GM18519 (cell line): ENCODE measurements at regions not wholly inside any gene's neighbourhood (a gene's known extent, or its start where the extent isn't known, plus 50 kb on each side); places are given as distances from the start of the nearest gene placed in this dataset.

Experiments
- ATAC-seq: cut with Tn5 transposase; IDR thresholded peaks from one replicate; pipeline ENCODE4 v1.9.1; 2021; ENCODE audit warnings: mild to moderate bottlenecking, moderate library complexity; ENCODE audit not compliant: unreplicated experiment, low FRiP score

DNA sequence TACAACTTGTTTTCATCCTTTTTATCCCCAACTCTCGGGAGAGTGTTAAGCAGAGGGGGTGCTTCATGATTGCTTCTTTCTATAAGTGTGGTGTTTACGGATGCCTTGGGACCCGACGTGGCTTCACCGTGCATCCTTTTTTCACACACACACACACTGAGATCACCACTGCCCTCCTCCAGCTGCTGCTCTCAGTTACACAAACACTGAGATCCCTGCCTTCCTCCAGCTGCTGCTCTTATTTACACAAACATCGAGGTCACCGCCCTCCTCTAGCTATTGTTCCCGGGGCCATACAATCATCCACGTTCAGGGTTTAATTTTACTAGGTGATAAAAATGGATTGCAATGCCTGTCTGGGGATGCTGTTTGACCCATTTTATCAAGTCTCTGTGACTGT lies 155.4 kb upstream of the FAM9B start:
- ATAC-seq: no peak

DNA sequence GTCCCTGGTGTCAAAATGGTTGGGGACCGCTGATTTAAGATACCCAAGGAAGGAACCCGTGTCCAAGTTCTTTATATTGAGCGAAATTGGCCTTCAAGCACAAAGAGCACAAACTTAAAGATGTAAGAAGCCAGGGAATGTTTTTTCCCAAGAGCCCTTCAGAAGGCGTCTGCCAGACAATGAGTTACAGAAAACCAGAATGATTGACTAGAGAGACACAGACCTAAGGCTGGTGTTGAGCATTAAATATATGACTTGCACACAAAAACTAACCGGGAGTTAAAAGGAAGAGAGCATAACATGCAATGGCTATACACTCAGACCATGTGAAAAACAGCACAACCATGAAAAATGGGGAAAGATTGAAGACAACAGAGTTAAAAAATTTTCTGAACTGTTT lies 157.5 kb upstream of the FAM9B start:
- ATAC-seq: no peak

DNA sequence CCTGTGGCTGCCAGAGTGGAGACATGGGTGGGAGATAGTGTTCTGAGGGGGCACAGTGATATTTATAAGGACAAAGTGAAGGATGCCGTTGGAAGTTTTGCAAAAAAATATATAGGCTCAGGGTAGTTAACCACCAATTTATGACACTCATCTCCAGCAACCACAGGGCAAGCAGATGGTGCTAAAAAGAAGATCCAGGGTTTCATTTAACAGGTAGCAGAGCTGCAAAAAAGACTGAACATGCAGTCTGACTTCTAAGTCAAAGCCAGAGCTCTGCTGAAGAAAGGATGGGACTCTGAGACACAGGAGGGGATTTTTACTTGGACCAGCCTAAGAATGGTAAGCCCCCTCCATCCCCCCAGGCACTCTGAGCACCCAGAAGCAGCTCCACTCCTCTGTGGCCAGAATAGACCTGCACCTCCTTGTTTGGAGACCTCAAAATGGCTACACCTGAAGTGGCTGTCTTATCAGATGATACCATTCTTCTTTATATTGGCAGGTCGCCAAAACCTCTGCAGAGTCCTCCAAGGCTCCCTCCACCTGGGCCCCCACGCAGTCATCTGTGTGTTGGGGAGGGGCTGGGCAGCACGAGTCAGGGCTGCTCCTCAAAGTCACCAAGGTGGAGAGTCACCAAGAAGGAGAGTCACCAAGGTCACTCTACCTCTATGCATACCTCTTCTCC lies 161.4 kb upstream of the FAM9B start:
- no peak for ATAC-seq

DNA sequence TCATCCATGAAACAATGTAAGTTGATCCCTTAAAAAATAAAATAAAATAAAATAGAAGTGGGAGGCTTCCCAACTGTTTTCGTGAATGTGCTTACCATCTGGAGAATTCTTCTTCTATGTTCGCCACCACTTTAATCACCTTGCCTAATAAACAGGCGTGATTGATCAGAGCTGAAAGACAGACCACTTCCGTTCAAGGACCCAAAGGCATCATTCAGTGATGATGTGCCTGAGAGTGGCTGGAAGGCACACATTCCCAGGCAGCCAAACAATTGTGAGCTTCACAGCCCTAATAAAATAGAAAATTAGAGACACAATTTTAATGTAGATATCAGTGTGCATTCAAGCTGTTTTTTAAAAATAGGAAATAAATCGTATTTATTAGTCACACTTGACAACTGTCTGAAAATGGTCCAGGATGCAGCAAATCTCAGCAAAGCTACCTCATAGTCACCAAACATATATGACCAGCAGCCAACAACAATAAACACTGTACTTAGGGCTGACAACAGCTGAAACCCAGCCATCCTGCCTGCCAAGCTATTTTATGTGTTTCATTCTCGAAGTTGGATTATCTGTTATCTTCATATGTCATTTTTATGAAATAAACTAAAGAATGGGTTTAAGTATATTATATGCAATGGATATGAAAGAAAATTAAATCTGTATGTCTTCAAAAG lies 163.2 kb upstream of the FAM9B start:
- ATAC-seq: no peak

DNA sequence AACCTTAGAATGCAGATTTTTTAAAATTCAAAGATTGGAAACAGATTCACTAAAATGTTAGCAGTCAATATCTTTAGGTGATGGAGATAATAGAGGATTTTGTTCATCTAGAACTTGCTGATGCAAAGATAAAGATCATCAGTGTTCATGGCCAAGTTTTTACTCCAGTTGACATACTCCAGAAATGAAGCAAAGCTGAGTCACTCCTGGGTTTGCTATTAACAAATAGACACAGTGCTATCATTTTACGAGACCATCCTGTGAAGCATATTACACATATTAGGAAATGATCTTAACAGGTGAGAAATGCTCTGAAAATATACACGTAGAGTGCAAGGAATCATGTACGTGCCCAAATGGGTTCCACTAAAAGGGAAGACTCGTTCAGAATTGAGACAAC lies 170.6 kb upstream of the FAM9B start:
- no peak for ATAC-seq

DNA sequence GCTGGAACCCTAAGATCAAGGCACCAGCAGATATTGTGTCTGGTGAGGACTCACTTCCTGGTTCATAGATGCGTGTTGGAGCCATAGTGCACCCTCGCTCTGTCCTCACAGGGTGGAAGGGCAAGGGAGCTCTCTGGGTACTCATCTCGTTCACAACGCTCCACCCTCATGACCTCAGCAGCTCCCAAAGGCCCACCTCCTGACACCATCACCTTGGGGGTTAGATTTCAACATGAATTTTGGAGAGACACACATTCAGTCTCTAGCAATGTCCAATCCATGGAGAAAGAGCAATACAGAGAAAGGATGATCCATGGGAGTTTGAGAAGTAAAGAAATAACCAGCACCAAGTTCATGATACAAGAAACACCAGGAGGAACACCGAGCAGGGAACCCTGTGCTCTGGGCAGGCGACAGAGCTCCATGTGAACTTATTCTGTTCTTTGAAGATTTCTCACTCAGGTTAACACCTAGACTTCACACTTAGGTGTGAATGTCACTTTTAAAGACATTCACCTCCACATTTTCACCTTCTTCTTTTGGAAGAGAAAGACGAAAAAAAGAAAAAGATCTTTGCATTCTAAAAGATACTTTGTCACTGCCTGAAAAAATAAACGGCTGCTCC lies 171.8 kb upstream of the FAM9B start:
- ATAC-seq: no peak

DNA sequence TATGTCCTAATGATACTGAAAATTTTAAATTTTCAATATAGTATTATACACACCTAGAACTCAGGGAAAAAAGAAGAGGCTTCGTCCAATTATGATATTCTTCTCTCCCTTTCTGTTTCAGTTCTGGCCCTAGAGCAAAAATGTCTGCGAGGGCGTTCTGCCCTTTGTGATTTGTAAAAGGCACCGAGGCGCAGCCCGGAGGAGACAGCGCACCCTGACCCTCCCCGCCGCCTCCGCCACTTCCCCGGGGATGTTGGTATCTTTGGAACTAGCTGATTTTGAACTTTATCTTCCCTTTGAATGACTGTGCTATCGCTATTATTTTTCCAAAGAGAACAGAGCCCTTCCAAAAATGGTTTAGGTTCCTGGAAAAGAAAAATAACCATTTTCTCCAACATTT lies 173.2 kb upstream of the FAM9B start:
- no peak for ATAC-seq

DNA sequence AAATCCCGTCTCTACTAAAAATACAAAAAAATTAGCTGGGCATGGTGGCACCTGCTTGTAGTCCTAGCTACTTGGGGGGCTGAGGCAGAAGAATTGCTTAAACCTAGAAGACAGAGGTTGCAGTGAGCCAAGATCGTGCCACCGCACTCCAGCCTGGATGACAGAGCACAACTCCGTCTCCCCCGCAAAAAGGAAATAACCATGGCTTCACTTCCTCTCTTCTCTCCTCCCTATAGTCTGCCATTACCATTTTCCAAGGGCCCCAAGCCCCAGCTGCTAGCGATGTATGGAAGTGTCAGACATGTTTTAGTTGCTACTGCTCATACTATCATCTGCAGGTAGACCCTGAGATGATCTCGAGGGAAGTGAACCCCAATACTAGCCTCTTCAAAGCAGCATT lies 177.3 kb upstream of the FAM9B start:
- no peak for ATAC-seq

DNA sequence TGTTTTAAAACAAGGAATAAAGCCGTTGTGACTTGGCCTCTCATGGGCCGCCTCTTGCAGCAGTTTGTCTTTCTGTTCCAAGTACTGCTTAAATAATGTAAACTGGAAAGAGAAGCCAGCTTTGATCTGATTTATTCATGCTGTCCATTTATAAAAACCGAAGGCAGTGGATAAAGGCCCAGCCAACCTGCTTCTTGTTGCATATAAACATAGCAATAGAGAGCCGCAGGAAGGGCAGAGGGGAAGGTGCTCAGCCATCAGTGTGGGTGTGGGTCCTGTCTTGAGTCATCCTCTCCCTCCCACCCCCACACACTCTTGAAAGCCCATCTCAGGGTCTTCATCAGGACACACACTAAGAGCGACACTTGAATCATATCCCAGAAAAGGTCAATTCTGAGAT lies 187.9 kb upstream of the FAM9B start:
- ATAC-seq: no peak

DNA sequence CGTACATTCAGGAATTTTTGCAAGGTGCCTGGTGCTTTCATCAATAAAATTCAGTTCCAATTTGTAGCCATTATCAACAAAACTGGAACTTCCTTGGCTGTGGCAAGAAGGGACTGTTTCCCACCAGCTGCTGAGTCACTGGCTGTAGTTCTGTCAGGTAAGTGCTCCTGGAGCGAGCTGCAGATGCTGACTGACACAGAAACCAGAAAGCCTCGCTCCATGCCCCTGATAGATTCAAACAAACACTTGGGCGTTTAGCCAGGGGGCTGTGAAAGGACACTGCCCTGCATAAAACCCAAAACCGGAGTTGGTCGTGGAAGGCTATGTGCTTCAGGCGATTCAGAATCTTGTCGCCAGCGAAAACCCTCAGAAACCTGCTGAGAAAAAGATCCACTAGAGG lies 188.4 kb upstream of the FAM9B start:
- no peak for ATAC-seq

DNA sequence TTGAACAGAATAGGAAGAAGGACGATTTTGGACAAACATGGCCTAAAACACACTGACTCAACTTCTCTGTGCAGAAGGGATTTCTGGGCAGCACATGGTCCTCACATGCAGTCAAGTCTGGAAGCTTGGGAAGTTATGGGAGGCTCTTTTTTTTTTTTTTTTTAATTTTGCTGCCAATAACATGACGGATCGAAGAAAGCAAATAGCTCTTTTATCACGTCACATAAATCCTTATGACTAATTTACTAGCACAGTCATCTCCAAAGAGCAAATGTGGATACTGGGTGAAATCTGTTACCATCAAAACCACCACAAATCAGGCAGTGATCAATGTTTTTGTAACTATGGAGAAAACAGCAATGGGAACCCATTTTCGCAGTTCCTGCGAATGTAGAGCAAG lies 193.3 kb upstream of the FAM9B start:
- ATAC-seq: no peak

DNA sequence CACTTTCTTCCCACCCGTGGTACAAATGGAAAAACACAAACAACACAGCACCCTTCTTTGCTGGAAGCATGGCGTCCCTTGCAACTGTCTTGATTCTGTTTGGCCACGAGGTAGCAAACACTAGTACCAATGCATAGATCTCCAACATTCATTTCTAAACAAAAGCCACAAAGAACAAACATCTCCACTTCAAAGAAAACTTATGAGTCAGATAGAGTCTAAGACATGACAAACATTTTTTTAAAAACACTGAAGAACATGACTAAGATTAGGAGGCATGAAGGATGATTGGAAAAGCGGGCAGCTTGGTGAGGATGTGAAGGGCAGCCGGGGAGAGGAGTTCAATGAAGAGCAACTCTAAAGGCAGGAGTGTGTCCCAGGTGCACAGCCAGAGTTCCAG lies 197.6 kb upstream of the FAM9B start:
- no peak for ATAC-seq

DNA sequence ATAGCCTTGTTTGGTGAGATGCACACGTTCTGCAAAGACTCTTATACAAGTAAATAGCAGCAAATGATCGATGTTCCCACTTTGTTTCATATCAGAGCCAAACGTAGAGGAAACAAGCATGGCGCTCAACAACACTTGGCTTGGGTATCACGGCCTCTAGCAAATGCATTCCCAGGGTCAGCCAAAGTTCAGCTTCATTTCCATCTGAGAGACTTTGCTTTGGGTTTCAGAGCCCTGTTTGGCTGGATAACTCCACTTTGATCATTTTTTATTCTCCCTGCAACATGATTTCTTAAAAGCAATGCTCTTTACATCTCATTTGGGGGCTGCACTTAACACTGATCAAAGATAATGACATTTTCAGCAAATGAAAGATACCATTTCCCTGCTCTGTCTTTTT lies 199.2 kb upstream of the FAM9B start:
- ATAC-seq: no peak

DNA sequence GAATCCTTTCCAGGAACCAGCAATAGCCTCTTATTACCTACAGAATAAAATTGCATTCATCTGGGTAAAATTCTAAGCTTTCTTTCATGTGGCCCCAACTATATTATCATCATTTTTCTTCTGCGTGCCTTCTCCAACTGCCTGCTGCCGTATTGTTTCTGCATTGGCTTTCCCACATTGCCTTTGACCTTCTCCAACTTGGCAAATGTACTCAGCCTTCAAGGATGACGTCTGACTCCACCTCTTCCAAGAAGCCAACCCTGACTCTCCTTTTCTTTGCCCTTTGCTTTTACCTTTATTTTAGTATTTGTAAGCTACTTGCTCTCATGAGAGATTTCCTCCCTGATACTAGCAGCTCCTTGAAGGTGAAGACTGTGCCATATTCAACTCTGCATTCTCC lies 200.4 kb upstream of the FAM9B start:
- ATAC-seq: no peak

DNA sequence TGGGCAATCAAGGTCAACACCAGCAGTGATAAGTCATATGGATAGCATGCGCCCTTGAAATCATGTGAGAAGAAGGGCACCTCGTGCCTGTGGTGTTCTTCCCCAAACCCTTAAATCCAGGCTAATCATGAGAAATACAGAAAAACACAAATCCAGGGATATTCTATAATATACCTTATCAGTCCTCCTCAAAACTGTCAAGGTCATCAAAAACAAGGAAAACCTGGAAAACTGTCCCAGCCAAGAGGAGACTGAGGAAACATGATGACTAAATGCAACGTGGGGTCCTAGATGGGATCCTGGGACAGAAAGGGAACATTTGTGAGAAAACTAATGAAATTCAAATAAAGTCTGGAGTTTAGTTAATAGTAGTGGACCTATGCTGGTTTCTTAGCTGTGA lies 201.8 kb upstream of the FAM9B start:
- ATAC-seq: no peak

DNA sequence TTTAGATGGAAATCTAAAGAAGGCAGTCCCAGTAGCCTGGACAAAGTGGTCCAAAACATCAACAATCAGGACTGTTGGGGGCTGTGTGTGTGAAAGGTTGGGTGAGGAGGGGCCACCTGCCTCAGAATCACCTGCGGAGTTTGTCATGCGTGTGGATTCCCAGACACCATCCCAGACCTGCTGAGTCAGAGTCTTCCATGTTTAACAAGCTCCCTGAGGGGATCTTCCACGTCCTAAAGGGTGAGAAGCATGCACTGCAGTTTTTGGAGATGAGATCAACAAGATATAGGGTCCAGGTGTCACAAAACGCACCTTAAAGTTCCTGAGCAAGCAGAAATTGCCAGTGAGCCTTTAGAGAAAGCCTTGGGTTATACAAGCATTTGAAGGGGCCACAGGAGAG lies 207.0 kb upstream of the FAM9B start:
- no peak for ATAC-seq

DNA sequence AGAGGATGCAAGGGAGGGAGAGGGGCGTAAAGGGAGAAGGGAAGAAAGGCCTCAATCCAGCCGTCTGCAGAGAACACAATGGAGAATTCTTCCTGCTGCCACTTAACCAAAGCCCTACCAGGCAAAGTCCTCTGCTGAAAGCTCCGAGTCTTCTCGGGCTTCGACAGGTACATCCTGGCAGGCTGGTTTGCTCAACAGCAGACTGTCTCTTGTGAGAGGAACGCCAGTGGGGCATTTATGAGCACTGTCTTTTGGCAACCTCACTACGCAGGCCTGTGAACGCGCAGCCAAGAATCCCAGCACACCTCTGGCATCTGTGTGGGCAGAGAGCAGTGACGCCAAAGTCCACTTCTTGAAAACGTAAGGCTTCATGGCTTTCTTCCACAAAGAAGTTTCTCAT lies 207.5 kb upstream of the FAM9B start:
- no peak for ATAC-seq

DNA sequence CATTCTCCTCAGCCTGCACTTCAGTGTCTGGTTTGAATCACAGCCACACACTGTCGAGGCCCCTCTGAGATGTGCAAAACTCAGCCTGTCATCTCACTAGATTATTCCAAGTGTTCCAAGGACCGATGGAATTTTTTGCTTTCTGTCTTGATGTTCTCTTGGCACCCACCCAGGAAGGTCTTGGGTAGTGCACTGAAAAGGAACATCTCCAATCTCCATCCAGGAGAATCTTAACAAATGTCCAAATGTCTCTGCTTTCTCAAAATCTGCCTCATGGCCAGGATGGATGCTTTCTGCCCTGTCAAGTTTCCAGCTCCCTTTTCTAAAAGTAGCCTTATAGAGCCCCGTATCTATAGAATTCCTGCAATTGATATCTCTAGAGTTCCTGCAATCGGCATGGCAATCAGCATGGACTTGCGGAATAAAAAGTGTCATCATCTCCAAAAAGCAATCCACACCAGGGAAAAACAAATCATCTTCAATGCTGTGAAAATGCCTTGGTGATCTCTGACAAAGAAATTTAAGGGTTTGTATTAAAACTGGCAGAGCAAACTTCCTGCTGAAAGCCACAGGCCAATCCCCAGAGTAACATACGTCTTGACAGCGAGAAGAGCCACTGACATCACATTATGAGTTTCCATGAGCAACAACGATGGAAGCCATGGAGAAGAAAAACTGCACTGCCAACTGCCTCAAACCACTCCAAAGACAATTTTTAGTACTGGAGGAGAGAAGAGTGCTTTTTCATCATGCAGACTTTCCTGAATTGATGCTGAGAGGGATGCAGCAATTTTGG lies 215.3 kb upstream of the FAM9B start:
- no peak for ATAC-seq

DNA sequence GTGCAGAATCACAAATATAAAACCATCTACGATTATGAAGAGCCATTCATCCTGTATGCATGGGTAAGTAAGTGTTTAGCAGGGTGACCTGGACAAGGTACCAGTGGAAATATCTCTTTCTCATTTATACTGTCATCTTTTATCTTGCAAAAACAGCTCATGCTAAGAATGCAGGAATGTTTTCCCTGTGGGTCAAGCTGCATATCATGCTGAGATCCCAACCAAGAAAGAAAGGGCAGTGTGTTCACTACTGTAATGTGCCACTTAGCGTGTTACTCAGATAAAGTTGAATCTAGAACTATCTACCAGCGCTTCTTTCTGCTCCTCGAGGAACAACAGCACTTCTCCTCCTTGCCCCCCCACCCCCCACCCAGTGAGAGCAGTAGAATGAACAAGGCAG lies 212.7 kb upstream of the TBL1X start:
- no peak for ATAC-seq

DNA sequence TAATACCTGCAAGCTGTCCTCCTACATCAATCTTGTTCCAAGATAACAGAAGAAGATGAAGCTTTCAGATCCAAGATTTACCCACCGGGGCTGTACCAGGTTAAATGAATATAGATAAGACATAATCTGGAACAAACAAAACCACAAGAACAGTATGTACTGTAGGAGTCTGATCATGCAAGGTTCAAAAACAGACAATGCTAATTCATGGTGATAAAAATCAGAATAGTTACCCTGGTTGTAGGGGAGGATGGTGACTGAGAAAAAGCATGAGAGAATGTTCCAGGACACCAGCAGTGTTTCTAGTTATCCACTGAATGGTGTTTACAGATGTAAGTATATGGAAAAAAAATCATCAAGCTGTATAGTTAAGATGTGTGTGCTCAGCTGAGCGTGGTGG lies 211.6 kb upstream of the TBL1X start:
- ATAC-seq: no peak

DNA sequence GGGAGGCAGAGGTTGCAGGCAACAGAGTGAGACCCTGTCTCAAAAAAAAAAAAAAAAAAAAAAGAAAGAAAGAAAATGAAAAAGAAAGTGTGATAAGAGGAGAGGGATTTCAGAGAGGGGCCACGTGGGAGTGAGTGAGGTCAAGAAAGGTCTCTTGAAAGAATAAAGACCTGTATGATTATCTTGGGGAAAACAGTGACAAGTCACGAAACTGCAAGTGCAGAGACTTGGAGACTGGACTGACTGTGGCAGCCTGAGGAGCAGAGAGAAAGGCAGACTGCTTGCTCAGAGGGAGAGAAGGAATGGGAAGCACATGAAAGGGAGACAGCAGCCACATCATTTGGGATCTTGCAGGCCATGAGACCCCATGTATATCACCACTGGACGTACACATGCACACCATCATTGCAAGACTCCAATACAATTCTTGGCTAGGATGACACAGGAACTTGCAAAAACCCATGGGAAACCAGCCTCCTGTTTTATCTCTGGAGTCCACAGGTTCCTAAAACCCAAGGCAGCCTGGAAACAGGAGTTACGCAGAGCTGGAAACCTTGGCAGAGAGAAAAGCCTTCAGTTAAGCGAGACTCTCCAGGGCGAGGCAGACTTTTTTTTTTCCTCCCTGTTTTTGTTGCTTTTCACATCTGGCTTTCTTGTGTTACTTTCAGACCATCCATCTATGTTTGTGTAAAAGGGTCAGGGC lies 207.0 kb upstream of the TBL1X start:
- ATAC-seq: no peak
